DND-41 (cell line): ENCODE measurements at regions not wholly inside any gene's neighbourhood (a gene's known extent, or its start where the extent isn't known, plus 50 kb on each side); places are given as distances from the start of the nearest gene placed in this dataset.

Experiments
- ATAC-seq: fragments of 200-7000 bp; cut with Tn5 transposase; 3 replicates; pipeline ENCODE4 v1.9.1; 2021; ENCODE audit warnings: low read depth; ENCODE audit not compliant: insufficient read depth
- DNase-seq: peaks from one replicate; pipeline ENCODE4 v3.0.0-alpha.2; 2020
- H2AFZ ChIP-seq: 2 replicates; pipeline ENCODE4 v1.6.0; 2012; ENCODE audit warnings: low read depth, low read length
- H3K27ac ChIP-seq: 2 replicates; pipeline ENCODE4 v1.5.1; 2012; ENCODE audit warnings: low read length, inconsistent platforms
- H3K27me3 ChIP-seq: fragments of 200-600 bp; sonication (generic); 2 replicates; pipeline ENCODE4 v1.6.0; 2012; ENCODE audit warnings: low read length, mild to moderate bottlenecking, inconsistent platforms; ENCODE audit not compliant: insufficient read depth, poor library complexity
- H3K36me3 ChIP-seq: 2 replicates; pipeline ENCODE4 v1.5.1; 2012; ENCODE audit warnings: low read length, inconsistent platforms; ENCODE audit not compliant: insufficient read depth
- H3K4me1 ChIP-seq: 2 replicates; pipeline ENCODE4 v1.5.1; 2012; ENCODE audit warnings: mild to moderate bottlenecking, low read length; ENCODE audit not compliant: insufficient read depth
- H3K4me2 ChIP-seq: 2 replicates; pipeline ENCODE4 v1.6.0; 2012; ENCODE audit warnings: mild to moderate bottlenecking, moderate library complexity, low read length, inconsistent platforms; ENCODE audit not compliant: insufficient read depth
- H3K4me3 ChIP-seq, 2 experiments: fragments of 200-600 bp in 1 of 2; shearing (Covaris generic) in 1 of 2; 2 replicates each; pipeline ENCODE4 v1.5.1; 2012 to 2016; ENCODE audit warnings: inconsistent platforms in 2 of 2, low read length in 2 of 2, mild to moderate bottlenecking in 2 of 2, low read depth in 1 of 2, moderate library complexity in 1 of 2
- H3K79me2 ChIP-seq: 2 replicates; pipeline ENCODE4 v1.6.0; 2012; ENCODE audit warnings: low read length, inconsistent platforms; ENCODE audit not compliant: insufficient read depth
- H3K9ac ChIP-seq: 2 replicates; pipeline ENCODE4 v1.6.0; 2012; ENCODE audit warnings: low read depth, mild to moderate bottlenecking, inconsistent platforms, low read length, moderate library complexity
- H3K9me3 ChIP-seq: 2 replicates; pipeline ENCODE4 v1.5.1; 2012; ENCODE audit warnings: low read length, moderate library complexity, mild to moderate bottlenecking, inconsistent platforms; ENCODE audit not compliant: insufficient read depth, severe bottlenecking
- H4K20me1 ChIP-seq: 2 replicates; pipeline ENCODE4 v1.6.0; 2012; ENCODE audit warnings: low read length; ENCODE audit not compliant: insufficient read depth
- EZH2 ChIP-seq: IDR thresholded peaks from 3 replicates; pipeline ENCODE4 v1.6.1; 2012; ENCODE audit warnings: borderline replicate concordance, low read depth, mild to moderate bottlenecking, moderate library complexity, low read length, inconsistent platforms; ENCODE audit not compliant: severe bottlenecking
- TF ChIP-seq, protein P1 (sequence below): IDR thresholded peaks from 2 replicates; pipeline ENCODE4 v1.5.1; 2012; ENCODE audit warnings: borderline replicate concordance, low read length, moderate library complexity, mild to moderate bottlenecking; ENCODE audit not compliant: poor library complexity, severe bottlenecking; ENCODE audit errors: extremely low read depth

- no peak overlapping the region for H2AFZ ChIP-seq
- no peaks in the 10 kb centered on the region for H3K36me3 ChIP-seq
- DNase-seq (no peak), ATAC-seq (no peak)
- H3K4me1 ChIP-seq = no peaks in the 10 kb centered on the region
- H3K9me3 ChIP-seq = no peaks in the 10 kb centered on the region
- H3K27me3 ChIP-seq = no peaks in the 10 kb centered on the region
- H3K4me3 ChIP-seq = no peak overlapping the region
- TF ChIP-seq EZH2 = no peak
- TF ChIP-seq, protein P1, sequence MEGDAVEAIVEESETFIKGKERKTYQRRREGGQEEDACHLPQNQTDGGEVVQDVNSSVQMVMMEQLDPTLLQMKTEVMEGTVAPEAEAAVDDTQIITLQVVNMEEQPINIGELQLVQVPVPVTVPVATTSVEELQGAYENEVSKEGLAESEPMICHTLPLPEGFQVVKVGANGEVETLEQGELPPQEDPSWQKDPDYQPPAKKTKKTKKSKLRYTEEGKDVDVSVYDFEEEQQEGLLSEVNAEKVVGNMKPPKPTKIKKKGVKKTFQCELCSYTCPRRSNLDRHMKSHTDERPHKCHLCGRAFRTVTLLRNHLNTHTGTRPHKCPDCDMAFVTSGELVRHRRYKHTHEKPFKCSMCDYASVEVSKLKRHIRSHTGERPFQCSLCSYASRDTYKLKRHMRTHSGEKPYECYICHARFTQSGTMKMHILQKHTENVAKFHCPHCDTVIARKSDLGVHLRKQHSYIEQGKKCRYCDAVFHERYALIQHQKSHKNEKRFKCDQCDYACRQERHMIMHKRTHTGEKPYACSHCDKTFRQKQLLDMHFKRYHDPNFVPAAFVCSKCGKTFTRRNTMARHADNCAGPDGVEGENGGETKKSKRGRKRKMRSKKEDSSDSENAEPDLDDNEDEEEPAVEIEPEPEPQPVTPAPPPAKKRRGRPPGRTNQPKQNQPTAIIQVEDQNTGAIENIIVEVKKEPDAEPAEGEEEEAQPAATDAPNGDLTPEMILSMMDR = no peak
- H3K79me2 ChIP-seq = no peaks in the 10 kb centered on the region
- no peak overlapping the region for H3K9ac ChIP-seq
- H3K27ac ChIP-seq = no peak overlapping the region
- H3K4me2 ChIP-seq = no peak overlapping the region
- no peaks in the 10 kb centered on the region for H4K20me1 ChIP-seq
Measured at GRCh38 chr13:61950828-61951227, 535.2 kb upstream of the PCDH20 start.

GRCh38 chr13:61944329-61944929 lies 528.8 kb upstream of the PCDH20 start:
- no peak overlapping the region for H3K4me3 ChIP-seq
- H3K79me2 ChIP-seq = no peaks in the 10 kb centered on the region
- no peak for TF ChIP-seq EZH2
- no peak overlapping the region for H3K4me2 ChIP-seq
- H3K9ac ChIP-seq = no peak overlapping the region
- H3K9me3 ChIP-seq = no peaks in the 10 kb centered on the region
- H2AFZ ChIP-seq = no peak overlapping the region
- no peak overlapping the region for H3K27ac ChIP-seq
- no peaks in the 10 kb centered on the region for H3K4me1 ChIP-seq
- no peaks in the 10 kb centered on the region for H4K20me1 ChIP-seq
- no peaks in the 10 kb centered on the region for H3K27me3 ChIP-seq
- no peak for DNase-seq
- H3K36me3 ChIP-seq = no peaks in the 10 kb centered on the region
- no peak for ATAC-seq

DNA sequence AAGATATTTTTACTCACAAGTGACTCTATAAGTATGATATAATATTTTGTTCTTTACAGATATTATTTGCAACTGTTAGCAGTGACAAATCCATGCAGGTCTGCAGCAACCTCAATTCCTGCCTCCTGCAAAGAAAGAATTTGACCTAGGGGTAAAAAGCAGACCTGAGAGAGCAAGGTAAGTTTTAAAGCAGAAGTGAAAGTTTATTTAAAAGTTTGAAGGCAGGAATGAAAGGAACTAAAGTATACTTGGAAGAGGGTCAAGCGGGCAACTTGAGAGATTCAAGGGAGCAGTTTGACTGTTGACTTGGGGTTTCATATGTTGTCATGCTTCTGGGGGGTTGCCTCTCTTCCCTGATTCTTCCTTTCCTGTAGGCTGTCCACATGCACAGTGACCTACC lies 520.1 kb upstream of the PCDH20 start:
- ATAC-seq (no peak), DNase-seq (no peak)
- H3K36me3 ChIP-seq = no peaks in the 10 kb centered on the region
- no peak for TF ChIP-seq EZH2
- TF ChIP-seq, protein P1 = no peak
- H4K20me1 ChIP-seq = no peaks in the 10 kb centered on the region
- no peaks in the 10 kb centered on the region for H3K9me3 ChIP-seq
- H3K4me1 ChIP-seq = no peaks in the 10 kb centered on the region
- H3K9ac ChIP-seq = no peak overlapping the region
- H3K27ac ChIP-seq = no peak overlapping the region
- no peak overlapping the region for H3K4me3 ChIP-seq
- no peaks in the 10 kb centered on the region for H3K79me2 ChIP-seq
- no peak overlapping the region for H2AFZ ChIP-seq
- no peak overlapping the region for H3K4me2 ChIP-seq
- H3K27me3 ChIP-seq = no peaks in the 10 kb centered on the region

DNA sequence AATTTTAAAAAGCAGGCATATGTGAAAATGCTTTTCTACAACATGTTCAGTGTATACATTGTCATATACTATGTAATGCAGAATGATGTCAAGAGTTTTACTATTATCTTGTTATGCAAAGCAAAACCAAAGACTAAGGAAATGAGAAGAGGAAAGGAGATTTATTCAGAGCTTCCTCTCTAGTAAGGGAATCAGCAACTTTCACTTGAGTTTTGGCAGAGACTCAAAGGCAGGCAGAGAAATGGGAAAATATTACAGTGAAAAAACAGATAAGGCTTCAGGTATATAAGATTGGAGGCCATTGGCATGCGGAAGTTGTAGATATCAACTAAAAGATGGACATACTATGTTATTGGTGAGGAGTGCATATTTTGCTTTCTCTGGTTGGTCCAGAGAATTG lies 512.0 kb upstream of the PCDH20 start:
- H3K9ac ChIP-seq = no peak overlapping the region
- no peaks in the 10 kb centered on the region for H3K79me2 ChIP-seq
- H3K4me2 ChIP-seq = no peak overlapping the region
- no peak for ATAC-seq
- no peak for TF ChIP-seq EZH2
- no peak overlapping the region for H3K4me3 ChIP-seq
- H3K27me3 ChIP-seq = no peaks in the 10 kb centered on the region
- no peak overlapping the region for H2AFZ ChIP-seq
- DNase-seq = no peak
- no peaks in the 10 kb centered on the region for H3K4me1 ChIP-seq
- no peaks in the 10 kb centered on the region for H3K36me3 ChIP-seq
- no peaks in the 10 kb centered on the region for H3K9me3 ChIP-seq
- H3K27ac ChIP-seq = no peak overlapping the region
- H4K20me1 ChIP-seq = no peaks in the 10 kb centered on the region
